ENCODE measurements at regions not wholly inside any gene's neighbourhood (a gene's known extent, or its start where the extent isn't known, plus 50 kb on each side); places are given as distances from the start of the nearest gene placed in this dataset.

DNA sequence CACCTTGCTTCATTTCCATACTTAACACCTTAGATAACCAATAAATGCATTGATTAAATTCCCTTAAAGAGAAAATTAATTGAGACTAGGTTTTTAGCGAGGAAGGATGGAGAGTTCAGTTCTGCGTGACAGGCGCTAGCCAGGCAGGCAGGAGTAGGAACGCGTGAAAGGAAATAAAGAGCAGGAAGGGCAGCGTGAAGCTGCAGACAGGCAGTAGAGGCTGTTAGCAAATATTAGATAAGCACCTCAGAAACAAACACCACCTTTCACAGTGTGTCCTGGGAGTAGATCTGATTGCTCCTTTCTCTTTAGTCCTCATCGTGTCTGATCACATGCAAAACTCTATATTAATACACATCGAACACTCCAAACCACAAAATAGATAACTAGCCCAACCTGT lies 282.7 kb upstream of the ADGRL2 start:
- TF ChIP-seq, protein P1, sequence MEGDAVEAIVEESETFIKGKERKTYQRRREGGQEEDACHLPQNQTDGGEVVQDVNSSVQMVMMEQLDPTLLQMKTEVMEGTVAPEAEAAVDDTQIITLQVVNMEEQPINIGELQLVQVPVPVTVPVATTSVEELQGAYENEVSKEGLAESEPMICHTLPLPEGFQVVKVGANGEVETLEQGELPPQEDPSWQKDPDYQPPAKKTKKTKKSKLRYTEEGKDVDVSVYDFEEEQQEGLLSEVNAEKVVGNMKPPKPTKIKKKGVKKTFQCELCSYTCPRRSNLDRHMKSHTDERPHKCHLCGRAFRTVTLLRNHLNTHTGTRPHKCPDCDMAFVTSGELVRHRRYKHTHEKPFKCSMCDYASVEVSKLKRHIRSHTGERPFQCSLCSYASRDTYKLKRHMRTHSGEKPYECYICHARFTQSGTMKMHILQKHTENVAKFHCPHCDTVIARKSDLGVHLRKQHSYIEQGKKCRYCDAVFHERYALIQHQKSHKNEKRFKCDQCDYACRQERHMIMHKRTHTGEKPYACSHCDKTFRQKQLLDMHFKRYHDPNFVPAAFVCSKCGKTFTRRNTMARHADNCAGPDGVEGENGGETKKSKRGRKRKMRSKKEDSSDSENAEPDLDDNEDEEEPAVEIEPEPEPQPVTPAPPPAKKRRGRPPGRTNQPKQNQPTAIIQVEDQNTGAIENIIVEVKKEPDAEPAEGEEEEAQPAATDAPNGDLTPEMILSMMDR (IDR thresholded peaks at IDR 0.05; ENCODE audit: insufficient read depth, low read length, poor library complexity, severe bottlenecking) = no peak
- no peak for TF ChIP-seq EZH2phosphoT487 (conservative IDR thresholded peaks at IDR 0.05; ENCODE audit: low read length)

Data from SU-DHL-6 (cell line).